MCF 10A (cell line): ENCODE measurements at regions not wholly inside any gene's neighbourhood (a gene's known extent, or its start where the extent isn't known, plus 50 kb on each side); places are given as distances from the start of the nearest gene placed in this dataset.

ENCODE experiments used
- BruUV-seq: library from RNA; stranded (reverse); fragments of 400-500 nt; replicated peaks from 2 replicates; lab custom pipeline; 2021; lab: Mats Ljungman, UMichigan
- CTCF ChIA-PET: fragments of 300-600 bp; sonication (Branson Sonifier 250); formaldehyde crosslinking; extraction: SDS; loops from one replicate; lab custom pipeline; 2021; ENCODE audit warnings: antibody characterized with exemption, inconsistent platforms; lab: Yijun Ruan, JAX
- POLR2A ChIA-PET: fragments of 300-600, 350-650 bp; sonication (Branson Sonifier 250); formaldehyde crosslinking; extraction: SDS; loops from one replicate; lab custom pipeline; 2020; ENCODE audit warnings: antibody characterized with exemption, inconsistent platforms; lab: Yijun Ruan, JAX
- DNase-seq: peaks from one replicate; pipeline ENCODE4 v3.0.0-alpha.2; 2018; ENCODE audit not compliant: unreplicated experiment
- H3K27ac Mint-ChIP-seq: one replicate; pipeline ENCODE4 v1.8.0; 2022; ENCODE audit warnings: mild to moderate bottlenecking, low read depth, mixed read lengths; ENCODE audit not compliant: unreplicated experiment
- H3K27me3 Mint-ChIP-seq: one replicate; pipeline ENCODE4 v1.8.0; 2022; ENCODE audit warnings: mixed read lengths; ENCODE audit not compliant: insufficient read depth, unreplicated experiment
- H3K36me3 Mint-ChIP-seq: one replicate; pipeline ENCODE4 v1.8.0; 2022; ENCODE audit warnings: mild to moderate bottlenecking, moderate library complexity, mixed read lengths; ENCODE audit not compliant: insufficient read depth, unreplicated experiment
- H3K4me1 Mint-ChIP-seq: one replicate; pipeline ENCODE4 v1.8.0; 2022; ENCODE audit warnings: mixed read lengths; ENCODE audit not compliant: insufficient read depth, unreplicated experiment
- H3K4me3 Mint-ChIP-seq: one replicate; pipeline ENCODE4 v1.8.0; 2022; ENCODE audit warnings: mild to moderate bottlenecking, moderate library complexity, mixed read lengths; ENCODE audit not compliant: unreplicated experiment
- H3K9me3 Mint-ChIP-seq: one replicate; pipeline ENCODE4 v1.8.0; 2022; ENCODE audit warnings: mixed read lengths; ENCODE audit not compliant: unreplicated experiment
- CTCF ChIP-seq: fragments of 200-600 bp; IDR thresholded peaks from one replicate; pipeline ENCODE4 v1.8.0; 2022; ENCODE audit warnings: antibody characterized with exemption, mild to moderate bottlenecking; ENCODE audit not compliant: unreplicated experiment
- intact Hi-C: fragments of 100-400 bp; cut with micrococcal nuclease; formaldehyde crosslinking; loops from 2 replicates; pipeline ENCODE4 v1.14.1; 2022

- no peak overlapping the region for H3K4me3 Mint-ChIP-seq
These were observed 1221.7 kb upstream of the ADGRL2 start for GRCh38 chr1:80579055-80579454.

GRCh38 chr1:80566867-80567266, 1233.9 kb upstream of the ADGRL2 start:
- DNase-seq = no peak
- Mint-ChIP-seq H3K27ac (no peak overlapping the region), H3K4me3 (no peak overlapping the region), H3K36me3 (no peaks in the 10 kb centered on the region), H3K4me1 (no peaks in the 10 kb centered on the region), H3K27me3 (no peaks in the 10 kb centered on the region), H3K9me3 (no peaks in the 10 kb centered on the region)
- ChIA-PET POLR2A (interaction anchor here (0.8 kb wide), 1 partner anchor 56 kb away, joined by 4 read pairs; no protein-coding TSS in a partner anchor), CTCF (no interaction called here)
- BruUV-seq = no TSS peak
- intact Hi-C loops = no loop called here
- no peak for TF ChIP-seq CTCF

More at GRCh38 chr1:80579055-80579454, 1221.7 kb upstream of the ADGRL2 start:
- POLR2A ChIA-PET = no interaction called here
- Mint-ChIP-seq H3K9me3 (no peaks in the 10 kb centered on the region), H3K4me1 (no peaks in the 10 kb centered on the region), H3K27me3 (no peaks in the 10 kb centered on the region), H3K27ac (no peak overlapping the region), H3K36me3 (no peaks in the 10 kb centered on the region)
- DNase-seq = no peak
- BruUV-seq = no TSS peak
- CTCF ChIA-PET = interaction anchor here (0.6 kb wide), 1 partner anchor 19 kb away, joined by 3 read pairs; no protein-coding TSS in a partner anchor
- intact Hi-C loops = no loop called here
- TF ChIP-seq CTCF = no peak

GRCh38 chr1:80566123-80566522, 1234.6 kb upstream of the ADGRL2 start:
- intact Hi-C loops = no loop called here
- H3K4me3 Mint-ChIP-seq = no peak overlapping the region
- H3K27me3 Mint-ChIP-seq = no peaks in the 10 kb centered on the region
- H3K27ac Mint-ChIP-seq = no peak overlapping the region
- ChIA-PET POLR2A (no interaction called here), CTCF (no interaction called here)
- no peaks in the 10 kb centered on the region for H3K4me1 Mint-ChIP-seq
- DNase-seq = no peak
- H3K36me3 Mint-ChIP-seq = no peaks in the 10 kb centered on the region
- BruUV-seq = no TSS peak
- no peak for TF ChIP-seq CTCF
- H3K9me3 Mint-ChIP-seq = no peaks in the 10 kb centered on the region

- Mint-ChIP-seq H3K27me3 (no peaks in the 10 kb centered on the region), H3K4me3 (no peak overlapping the region), H3K4me1 (no peaks in the 10 kb centered on the region), H3K36me3 (no peaks in the 10 kb centered on the region), H3K27ac (no peak overlapping the region), H3K9me3 (no peaks in the 10 kb centered on the region)
- intact Hi-C loops = no loop called here
- POLR2A ChIA-PET = no interaction called here
- TF ChIP-seq CTCF = no peak
- no peak for DNase-seq
- CTCF ChIA-PET = no interaction called here
- BruUV-seq = no TSS peak
These were observed 1235.3 kb upstream of the ADGRL2 start for GRCh38 chr1:80565406-80565805.
